PFSK-1 (cell line): ENCODE measurements at regions not wholly inside any gene's neighbourhood (a gene's known extent, or its start where the extent isn't known, plus 50 kb on each side); places are given as distances from the start of the nearest gene placed in this dataset.

Source experiments
- FOXP2 ChIP-seq: optimal IDR thresholded peaks from 2 replicates; pipeline ENCODE3; 2011; ENCODE audit warnings: borderline replicate concordance, control low read depth, inconsistent platforms; ENCODE audit not compliant: insufficient read depth; ENCODE audit errors: extremely low read length, extremely low read depth
- POLR2AphosphoS5 ChIP-seq: IDR thresholded peaks from 2 replicates; pipeline ENCODE4 v1.6.1; 2012; ENCODE audit warnings: low read depth, mild to moderate bottlenecking, control low read depth, low read length, moderate library complexity
- REST ChIP-seq, 2 experiments: IDR thresholded peaks; 2 replicates each; pipeline versions ENCODE4 v1.6.1 to v1.8.0; 2011 to 2012; ENCODE audit warnings: low read depth in 2 of 2, low read length in 2 of 2, control low read depth in 1 of 2, inconsistent platforms in 1 of 2, mild to moderate bottlenecking in 1 of 2, moderate library complexity in 1 of 2; ENCODE audit not compliant: insufficient read depth in 1 of 2
- SIN3A ChIP-seq: IDR thresholded peaks from 2 replicates; pipeline ENCODE4 v1.6.1; 2012; ENCODE audit warnings: mild to moderate bottlenecking, low read length, moderate library complexity, borderline replicate concordance; ENCODE audit not compliant: insufficient read depth
- TAF1 ChIP-seq: IDR thresholded peaks from 2 replicates; pipeline ENCODE4 v1.6.1; 2012; ENCODE audit warnings: low read length, control low read depth, borderline replicate concordance; ENCODE audit not compliant: insufficient read depth

GRCh38 chr10:121282797-121283515 is 315.3 kb downstream of the FGFR2 start:
- TF ChIP-seq POLR2AphosphoS5 (no peak), TAF1 (no peak), REST (IDR thresholded peaks at IDR 0.05; ENCODE audit: insufficient read depth in 1 of 2, low read depth in 2 of 2, low read length in 2 of 2) (no peak), SIN3A (no peak), FOXP2 (no peak)
